GM12891 (cell line): ENCODE measurements at regions not wholly inside any gene's neighbourhood (a gene's known extent, or its start where the extent isn't known, plus 50 kb on each side); places are given as distances from the start of the nearest gene placed in this dataset.

ENCODE experiments used
- DNase-seq: peaks from one replicate; pipeline ENCODE4 v3.0.0; 2011; ENCODE audit warnings: low spot score; ENCODE audit not compliant: insufficient read length
- FAIRE-seq: peaks from 2 replicates; lab custom pipeline; 2011; peaks lifted over from hg19 to GRCh38; lab: Jason Lieb, UNC
- PAX5 ChIP-seq: IDR thresholded peaks from 2 replicates; pipeline ENCODE4 v1.6.1; 2011; ENCODE audit warnings: low read length, moderate library complexity, mild to moderate bottlenecking; ENCODE audit not compliant: insufficient read depth, severe bottlenecking
- POLR2A ChIP-seq: IDR thresholded peaks from 2 replicates; pipeline ENCODE4 v1.6.1; 2011; ENCODE audit warnings: low read depth, low read length, control low read depth
- POLR2AphosphoS5 ChIP-seq: IDR thresholded peaks from 2 replicates; pipeline ENCODE4 v1.6.1; 2011; ENCODE audit warnings: low read depth, low read length, control low read depth
- POU2F2 ChIP-seq: IDR thresholded peaks from 2 replicates; pipeline ENCODE4 v1.6.1; 2011; ENCODE audit warnings: low read depth, mild to moderate bottlenecking, control low read depth, low read length, moderate library complexity
- SPI1 ChIP-seq: IDR thresholded peaks from 2 replicates; pipeline ENCODE4 v1.6.1; 2011; ENCODE audit warnings: low read depth, low read length, control low read depth
- TAF1 ChIP-seq: IDR thresholded peaks from 2 replicates; pipeline ENCODE4 v1.6.1; 2011; ENCODE audit warnings: low read depth, low read length, control low read depth

DNA sequence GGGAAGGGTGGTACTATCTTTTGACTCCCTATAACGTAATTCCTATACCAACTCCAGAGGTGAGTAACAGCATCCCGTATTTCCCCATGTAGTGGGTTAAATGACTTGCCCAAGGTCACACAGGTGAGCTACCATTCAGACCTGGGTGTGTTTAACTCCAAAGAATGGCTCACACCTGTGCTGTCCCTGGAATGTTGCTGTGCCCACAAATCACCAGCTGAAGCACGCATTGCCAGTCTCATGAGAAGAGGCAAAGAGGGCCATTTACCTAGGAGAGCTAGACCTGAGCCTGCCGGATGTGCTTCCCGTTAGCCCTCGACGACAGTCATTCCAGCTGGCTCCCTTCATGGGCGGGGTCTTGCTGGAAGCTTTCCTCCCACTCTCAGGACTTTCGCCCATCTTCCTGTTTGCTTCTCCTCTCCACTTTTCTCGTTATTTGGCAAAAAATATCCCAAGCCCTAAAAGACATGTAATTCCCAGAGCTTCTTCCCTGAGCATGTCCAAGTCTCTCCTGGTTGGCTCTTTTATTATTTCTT is 106.6 kb upstream of the VASH1 start:
- FAIRE-seq (no peak), DNase-seq (no peak)
- TF ChIP-seq PAX5 (no peak), POLR2AphosphoS5 (no peak), POU2F2 (no peak), SPI1 (no peak), POLR2A (no peak), TAF1 (no peak)

DNA sequence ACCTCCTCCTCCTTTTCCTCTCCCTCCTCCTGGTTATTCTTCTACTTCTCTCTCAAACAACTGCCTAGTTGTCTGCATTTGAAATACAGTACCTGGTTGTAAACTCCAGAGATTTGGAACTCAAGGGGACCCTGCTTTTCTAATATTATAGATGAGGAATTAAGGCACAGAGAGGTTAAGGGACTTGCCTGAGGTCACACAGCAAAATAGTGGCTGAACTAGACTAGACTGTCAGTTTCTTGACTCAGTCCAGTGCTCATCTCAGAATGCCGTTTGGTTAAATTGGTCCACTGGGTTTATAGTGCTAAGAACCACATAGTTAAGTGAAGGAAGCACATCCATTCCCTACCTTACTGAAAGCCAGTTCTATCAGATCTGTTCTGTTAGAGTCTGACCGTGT is 105.9 kb upstream of the VASH1 start:
- no peak for TF ChIP-seq TAF1
- no peak for TF ChIP-seq POLR2A
- TF ChIP-seq POU2F2 = no peak
- no peak for TF ChIP-seq POLR2AphosphoS5
- no peak for TF ChIP-seq SPI1
- TF ChIP-seq PAX5 = no peak
- DNase-seq (no peak), FAIRE-seq (no peak)

DNA sequence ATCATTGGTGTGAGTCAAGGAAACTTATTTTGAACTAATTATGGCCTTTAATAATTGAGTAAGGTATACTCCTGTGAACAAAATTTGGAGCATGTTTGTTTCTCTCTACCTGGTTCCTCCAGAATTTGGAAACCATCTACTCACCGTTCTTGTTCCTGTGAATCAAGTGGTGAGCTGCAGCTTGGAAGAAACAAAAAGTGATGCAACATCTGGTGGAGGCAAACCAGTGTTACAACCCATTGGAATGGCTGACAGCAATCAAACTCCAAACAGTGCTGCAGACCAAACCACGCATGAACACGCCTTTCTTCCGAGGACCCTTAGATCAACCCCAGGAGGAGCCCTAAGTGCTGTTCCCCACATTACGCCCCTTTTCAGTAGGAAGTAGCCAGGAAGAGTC is 104.7 kb upstream of the VASH1 start:
- DNase-seq (no peak), FAIRE-seq (no peak)
- TF ChIP-seq POU2F2 (no peak), SPI1 (no peak), TAF1 (no peak), POLR2A (no peak), POLR2AphosphoS5 (no peak)

DNA sequence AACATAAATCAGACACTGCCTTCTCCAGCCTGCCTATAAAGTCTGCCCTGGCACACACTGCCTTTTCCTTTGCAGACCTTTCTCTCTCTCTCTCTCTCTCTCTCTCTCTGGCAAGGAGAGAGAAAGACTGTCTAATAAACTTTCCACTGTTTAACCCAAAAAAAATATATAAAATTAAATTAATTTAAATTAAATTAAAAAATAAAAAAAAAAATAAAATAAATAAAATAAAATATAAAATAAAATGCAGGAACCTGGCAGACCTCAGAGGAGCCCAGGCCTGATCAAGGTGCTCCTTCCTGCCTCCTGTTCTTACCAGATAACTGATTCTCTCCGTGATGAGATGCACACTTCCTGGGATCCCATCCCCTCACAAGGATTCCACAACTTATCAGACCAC is 103.9 kb upstream of the VASH1 start:
- DNase-seq (no peak), FAIRE-seq (no peak)
- no peak for TF ChIP-seq TAF1
- TF ChIP-seq PAX5 = no peak
- TF ChIP-seq POLR2A = no peak
- no peak for TF ChIP-seq POLR2AphosphoS5
- TF ChIP-seq SPI1 = no peak
- no peak for TF ChIP-seq POU2F2

DNA sequence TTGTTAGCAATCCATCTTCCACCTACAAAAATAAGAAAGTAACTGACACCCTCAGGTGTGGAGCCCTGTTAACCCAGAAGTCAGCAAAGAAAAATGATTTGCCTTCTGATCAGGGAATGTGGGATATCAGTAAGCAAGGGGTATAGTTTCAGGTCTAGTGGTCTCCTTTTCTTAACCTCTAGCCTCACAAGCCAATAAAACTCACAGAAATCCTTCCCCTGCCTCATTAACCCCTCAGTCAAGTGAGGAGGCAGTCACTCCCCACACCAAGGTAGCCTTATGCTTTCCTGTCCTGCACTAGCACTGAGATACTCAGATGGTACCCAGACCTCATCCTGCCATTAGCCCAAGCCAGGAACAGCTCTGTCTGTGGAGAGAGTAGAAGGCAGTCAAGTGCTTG is 103.4 kb upstream of the VASH1 start:
- no peak for FAIRE-seq

DNA sequence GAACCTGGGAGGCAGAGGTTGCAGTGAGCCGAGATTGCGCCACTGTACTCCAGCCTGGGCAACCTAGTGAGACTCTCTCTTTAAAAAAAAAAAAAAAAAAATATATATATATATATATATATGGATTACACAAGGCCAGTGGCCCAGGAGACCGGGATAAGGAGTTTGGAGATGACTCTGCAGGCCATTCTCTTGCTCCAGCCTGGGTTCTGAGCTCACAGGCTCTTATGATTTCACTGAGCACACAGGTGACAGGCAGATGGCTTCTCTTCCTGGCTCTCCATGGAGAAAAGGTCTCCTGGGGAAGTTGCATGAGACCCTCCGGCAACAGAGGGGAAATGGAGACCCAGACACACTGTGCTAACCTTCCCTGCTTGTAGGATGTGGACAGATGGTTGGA is 98.7 kb upstream of the VASH1 start:
- FAIRE-seq (no peak), DNase-seq (no peak)
- TF ChIP-seq PAX5 = no peak
- no peak for TF ChIP-seq POLR2A
- no peak for TF ChIP-seq SPI1
- TF ChIP-seq POLR2AphosphoS5 = no peak
- no peak for TF ChIP-seq TAF1
- no peak for TF ChIP-seq POU2F2

More for the DNA sequence above, 103.4 kb upstream of the VASH1 start:
- TF ChIP-seq POU2F2 = no peak
- no peak for TF ChIP-seq TAF1
- TF ChIP-seq POLR2AphosphoS5 = no peak
- TF ChIP-seq SPI1 = no peak
- TF ChIP-seq PAX5 = no peak
- no peak for DNase-seq

DNA sequence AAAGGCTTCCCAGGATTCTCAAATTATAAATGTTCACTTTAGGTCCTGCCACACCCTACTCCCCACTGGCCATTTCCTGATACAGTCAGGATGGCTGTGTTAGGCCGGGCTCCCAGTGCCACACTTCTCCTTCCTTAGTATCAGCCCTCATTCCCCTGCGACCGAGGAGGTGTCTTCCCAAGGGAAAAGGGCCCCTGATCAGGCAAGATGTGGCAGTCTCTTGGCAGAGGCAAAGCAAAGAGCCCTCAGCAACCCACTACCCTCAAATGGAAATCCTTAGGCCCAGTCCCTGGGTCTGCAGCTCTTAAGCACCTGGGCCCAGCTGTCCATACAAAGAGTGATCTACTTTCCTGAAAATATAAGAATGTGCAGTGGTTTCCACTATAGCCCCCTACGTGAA is 96.5 kb upstream of the VASH1 start:
- no peak for FAIRE-seq
- TF ChIP-seq PAX5 (no peak), SPI1 (no peak), POLR2AphosphoS5 (no peak), POLR2A (no peak), POU2F2 (no peak)
- DNase-seq = no peak

DNA sequence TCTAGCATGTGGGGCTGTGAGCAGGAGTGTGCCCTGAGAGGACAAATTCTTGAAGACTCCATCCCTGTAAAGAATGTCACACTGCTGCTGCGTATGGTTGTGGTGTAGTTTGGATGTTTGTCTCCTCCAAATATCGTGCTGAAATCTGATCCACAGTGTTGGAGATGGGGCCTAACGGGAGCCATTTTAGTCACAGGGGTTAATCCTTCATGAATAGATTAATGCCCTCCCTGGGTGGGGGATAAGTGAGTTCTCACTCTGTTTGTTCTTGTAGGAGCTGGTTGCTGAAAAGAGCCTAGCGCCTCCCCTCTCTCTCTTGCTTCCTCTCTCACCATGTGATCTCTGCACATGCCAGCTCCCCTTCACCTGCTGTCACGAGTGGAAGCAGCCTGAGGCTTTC is 94.5 kb upstream of the VASH1 start:
- TF ChIP-seq POLR2AphosphoS5 (no peak), TAF1 (no peak), POLR2A (no peak), PAX5 (no peak), SPI1 (no peak)
- no peak for DNase-seq
- no peak for FAIRE-seq

DNA sequence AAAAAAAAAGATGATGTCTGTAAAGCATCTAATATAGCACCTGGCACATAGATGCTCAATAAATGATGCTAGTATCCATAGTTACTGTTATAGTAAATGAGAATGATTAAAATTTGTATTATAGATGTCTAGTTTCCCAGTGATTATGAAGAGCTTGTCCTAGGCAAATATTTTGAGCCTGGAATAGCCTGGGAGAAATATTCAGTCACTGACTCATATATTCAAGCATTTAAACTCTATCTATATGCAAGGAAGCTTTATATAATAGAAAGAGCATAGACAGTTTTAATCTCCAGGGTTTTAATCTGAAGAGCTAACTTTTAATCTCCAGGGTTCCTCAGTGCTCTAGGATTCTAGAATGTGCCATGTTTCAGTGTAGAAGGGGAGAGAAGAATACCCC is 91.5 kb upstream of the VASH1 start:
- FAIRE-seq (no peak), DNase-seq (no peak)
- no peak for TF ChIP-seq SPI1
- no peak for TF ChIP-seq POLR2A
- TF ChIP-seq TAF1 = no peak
- TF ChIP-seq PAX5 = no peak
- TF ChIP-seq POU2F2 = no peak
- no peak for TF ChIP-seq POLR2AphosphoS5

DNA sequence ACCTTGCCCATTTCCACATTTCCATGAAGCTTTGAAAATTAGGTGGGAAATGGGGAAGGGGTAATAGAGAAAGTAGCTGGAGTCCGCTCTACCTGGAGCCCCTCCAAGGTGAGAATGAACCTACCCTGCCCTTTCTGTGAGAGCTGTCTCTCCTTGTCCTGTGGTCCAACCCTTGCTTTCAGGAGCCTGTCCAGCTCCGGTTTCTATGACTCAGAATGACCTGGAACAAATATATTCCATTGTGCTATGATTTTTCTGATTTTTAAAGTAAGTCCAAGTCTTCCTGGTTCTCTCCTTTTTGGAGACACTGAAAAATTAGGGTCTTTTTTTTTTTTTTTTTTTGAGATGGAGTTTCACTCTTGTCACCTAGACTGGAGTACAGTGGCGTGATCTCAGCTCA is 89.1 kb upstream of the VASH1 start:
- TF ChIP-seq TAF1 = no peak
- TF ChIP-seq PAX5 = no peak
- no peak for TF ChIP-seq POLR2AphosphoS5
- no peak for TF ChIP-seq SPI1
- TF ChIP-seq POLR2A = no peak
- FAIRE-seq (no peak), DNase-seq (no peak)

DNA sequence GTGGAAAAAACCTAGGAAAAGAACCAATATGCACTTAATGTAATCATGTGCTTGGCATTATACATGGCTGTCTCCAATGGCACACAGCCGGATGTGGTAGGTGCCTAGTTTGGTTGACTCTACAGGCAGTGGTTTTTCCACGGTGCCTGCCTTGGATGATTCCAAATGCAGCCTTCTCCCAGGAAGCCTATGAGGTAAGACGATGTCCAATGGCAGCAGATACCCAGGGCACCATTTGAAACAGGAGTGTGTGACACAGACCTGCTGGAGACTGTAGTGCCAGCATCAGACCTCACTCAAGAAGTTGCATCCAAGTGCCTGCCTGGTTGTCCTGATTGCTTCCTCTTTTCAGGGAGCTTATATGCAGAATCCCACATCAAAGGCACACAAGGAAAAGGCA is 88.0 kb upstream of the VASH1 start:
- DNase-seq (no peak), FAIRE-seq (no peak)
- TF ChIP-seq PAX5 = no peak
